Stimulated activated CD8-positive, alpha-beta memory T cell treated with anti-CD3 and anti-CD28 coated beads, Interleukin-7, amount 100 ng/mL, for 48 hours (primary cell): ENCODE measurements at regions not wholly inside any gene's neighbourhood (a gene's known extent, or its start where the extent isn't known, plus 50 kb on each side); places are given as distances from the start of the nearest gene placed in this dataset.

Experiments
- DNase-seq, 2 donors: peaks; one replicate each; pipeline ENCODE4 v3.0.0-alpha.2; 2020; ENCODE audit warnings: low read depth in 1 of 2; ENCODE audit errors: extremely low read depth in 1 of 2

DNA sequence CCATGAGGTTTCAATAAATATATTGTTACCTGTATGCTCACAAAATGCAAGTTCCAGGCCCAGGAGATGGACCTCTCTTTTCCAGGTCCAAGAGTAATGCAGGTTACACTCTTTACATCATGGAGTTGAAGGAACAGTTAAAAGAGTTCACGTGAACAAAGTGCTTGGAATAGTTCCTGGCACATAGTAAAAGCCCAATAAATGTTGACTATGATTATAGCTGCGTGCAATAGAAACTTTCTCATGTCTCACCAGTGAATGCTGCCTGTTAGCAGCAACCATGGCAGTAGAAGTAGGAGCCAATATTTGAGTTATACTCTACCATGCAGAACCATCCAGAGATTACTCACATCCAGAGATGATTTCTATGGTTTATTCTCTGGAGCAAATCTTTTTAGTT is 707.5 kb downstream of the DHX35 start:
- DNase-seq = no peak

DNA sequence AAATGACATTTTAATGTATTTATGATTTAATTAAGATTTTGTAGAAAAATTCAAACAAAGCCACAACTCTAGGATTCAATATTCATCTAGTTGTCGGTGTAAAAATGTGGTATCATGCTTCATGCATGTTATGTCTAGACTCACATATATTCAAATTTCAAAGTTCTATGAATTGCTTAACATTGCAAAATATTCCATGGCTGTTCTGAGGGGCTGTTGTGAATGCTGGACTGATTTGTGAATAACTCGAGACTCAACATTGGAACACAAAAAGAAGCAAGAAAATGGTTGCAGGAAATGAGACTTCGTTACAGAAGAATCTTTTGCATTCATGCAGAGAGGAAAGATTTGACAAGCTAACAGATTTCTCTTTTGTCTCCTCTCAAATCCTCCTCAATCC is 705.9 kb downstream of the DHX35 start:
- no peak for DNase-seq

DNA sequence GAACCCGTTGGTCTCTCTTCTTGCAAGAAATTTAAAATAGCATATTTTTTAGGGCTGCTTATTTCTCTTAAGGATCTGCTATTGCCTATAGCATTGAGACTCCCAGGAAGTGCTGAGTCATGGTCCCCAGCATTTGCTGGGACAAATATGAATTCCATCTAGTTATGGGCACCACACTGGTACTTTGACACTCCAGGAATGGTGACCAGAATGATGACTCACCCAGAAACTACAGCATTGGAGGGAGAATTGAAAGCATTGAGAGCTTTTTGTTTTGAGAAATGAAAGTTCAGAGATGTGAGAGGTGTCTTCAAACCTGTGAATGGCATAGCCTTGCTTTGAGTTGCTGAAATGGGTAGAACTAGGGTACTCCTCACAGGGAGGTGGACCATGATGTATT is 699.7 kb downstream of the DHX35 start:
- DNase-seq = no peak

DNA sequence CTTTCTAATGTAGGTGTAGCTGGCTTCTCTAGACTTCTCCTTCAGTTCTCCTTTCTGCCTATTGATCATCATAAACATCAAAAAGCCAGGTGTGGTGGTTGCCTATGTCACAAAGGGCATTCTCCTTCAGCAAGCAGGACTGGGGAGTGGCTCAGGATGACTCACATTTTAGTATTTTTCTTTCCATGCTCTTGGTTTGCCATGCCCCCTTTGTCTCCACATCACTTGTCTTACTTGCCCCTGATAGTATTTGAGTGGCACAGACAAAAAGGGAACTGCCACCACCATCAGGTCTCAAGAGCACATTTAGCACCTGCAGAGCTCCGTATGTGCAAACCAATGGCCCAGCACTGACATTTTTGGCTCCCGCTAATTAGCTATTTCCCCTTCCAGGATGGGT is 698.8 kb downstream of the DHX35 start:
- DNase-seq = no peak

DNA sequence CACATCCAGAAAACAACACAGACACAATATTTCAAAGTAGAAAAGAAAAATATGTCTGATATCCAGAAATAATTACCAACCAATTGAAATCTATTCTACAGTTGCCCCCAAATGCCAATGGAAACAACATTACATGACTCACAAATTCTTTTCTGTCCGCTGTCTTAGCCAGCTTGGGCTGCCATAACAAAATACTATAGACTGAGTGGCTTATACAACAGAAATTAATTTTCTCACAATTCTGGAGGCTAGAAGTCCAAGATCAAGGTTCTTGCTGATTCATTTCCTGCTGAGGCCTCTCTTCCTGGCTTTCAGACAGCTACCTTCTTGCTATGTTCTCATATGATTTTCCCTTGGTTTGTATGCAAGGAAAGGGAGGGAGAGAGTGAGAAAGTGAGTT is 698.1 kb downstream of the DHX35 start:
- no peak for DNase-seq

DNA sequence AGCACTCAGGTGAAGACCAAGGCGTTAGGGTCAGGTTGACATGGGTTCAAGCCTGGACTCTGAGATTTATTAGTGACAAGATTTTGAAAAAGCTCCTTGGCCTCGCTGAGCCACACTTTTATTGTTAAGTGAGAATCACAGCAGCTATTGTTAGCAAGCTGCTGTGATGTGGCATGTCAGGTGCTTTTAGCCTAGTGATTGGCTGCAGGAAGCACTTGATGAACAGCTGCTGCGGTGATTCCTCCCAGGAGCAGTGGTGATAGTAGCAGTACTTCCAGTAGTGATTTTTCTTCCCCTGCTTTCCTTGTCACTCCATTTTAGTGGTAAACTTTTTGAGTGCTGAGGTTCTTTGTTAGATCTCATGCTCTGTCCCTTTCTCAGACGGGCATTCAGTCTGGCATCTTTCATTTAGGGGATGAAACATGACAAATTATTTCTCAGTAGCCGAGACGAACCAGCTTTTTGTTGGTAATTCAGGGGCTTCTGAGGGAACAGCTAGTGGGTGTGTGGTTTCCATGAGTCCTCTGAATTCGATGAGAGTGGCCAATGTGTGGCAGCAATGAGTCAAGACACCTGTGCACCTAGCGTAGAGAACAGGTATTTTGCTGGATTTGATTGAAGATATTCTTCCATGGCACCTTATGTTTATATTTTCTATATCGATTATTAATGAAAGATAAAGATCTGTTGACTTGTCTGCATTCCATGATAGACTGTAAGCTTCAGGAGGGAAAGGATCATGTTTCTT is 696.7 kb downstream of the DHX35 start:
- DNase-seq = no peak

DNA sequence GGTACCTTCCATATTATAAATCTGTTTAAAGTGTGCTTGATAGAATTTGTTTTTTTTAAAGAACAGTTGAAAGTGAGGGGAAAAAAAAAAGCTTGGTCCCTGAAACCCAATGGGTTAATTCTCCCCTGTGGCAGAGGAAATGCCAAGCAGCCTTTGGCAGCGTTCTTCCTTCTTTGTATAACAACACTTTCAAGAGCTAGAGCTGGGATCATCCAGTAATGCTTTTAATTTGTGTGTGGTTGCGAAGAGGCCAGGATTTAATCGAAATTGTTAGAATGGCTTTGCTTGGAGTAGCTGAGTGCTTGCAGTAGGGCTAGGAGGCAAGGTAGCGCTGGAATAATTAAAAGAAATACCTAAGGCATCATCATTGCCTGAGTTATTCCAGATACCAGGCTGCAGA is 692.0 kb downstream of the DHX35 start:
- DNase-seq = no peak

DNA sequence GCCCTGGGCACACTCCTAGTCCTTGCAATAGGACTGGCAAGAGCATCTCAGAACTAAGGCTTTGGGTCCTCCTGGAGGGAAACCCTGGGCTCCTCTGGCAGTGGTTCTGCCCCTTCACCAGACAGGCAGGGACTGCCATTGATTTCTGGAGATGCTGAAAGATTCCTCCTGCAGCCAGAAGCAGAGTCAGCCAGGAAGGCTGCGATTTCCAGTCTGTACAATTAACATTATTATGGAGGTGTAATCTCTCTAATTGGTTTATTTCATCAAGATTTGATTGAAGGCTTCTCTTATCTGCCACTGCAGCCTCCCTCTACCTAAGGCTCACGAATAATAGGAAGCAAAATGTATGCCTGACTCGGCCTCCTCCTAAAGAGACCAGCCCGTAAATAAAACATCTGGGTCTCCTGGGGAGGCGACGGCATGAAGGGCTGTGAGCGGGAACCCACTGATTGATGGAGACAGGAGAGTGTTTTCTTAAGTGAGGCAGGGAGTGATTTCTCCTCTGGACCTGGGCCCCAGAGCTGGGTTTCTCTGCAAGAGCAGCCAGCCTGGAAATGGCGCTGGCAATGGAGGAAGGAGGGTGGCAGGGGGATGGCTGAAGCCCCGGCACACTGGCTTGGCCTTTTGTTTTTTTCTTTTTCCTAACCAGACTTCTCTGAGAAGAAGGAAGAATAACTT is 689.6 kb downstream of the DHX35 start:
- no peak for DNase-seq

DNA sequence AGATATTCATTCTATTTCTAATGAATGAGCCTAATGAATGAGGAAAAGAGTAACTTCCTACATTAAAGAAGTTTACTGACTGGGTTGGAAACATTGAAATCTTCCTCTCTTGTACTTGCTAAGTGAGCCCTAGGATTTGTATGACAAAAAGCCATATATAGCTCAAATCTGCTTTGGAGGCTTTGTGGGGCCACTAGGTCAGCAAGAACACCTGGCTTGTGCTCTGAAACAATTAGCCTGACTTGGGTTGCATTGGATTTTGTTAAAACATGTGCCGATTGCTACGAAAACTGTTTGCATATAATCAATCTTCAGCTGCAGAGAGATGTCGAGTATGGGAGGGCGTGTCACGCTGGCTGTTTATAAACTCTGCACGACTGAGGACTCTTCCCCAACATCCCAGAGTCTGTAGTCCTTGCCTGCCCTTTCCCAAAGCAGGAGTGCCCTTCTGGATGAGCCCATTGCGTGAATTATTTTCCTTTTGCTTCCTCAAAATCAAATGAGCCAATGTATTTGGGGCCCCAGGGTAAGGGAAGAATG is 684.8 kb downstream of the DHX35 start:
- no peak for DNase-seq

DNA sequence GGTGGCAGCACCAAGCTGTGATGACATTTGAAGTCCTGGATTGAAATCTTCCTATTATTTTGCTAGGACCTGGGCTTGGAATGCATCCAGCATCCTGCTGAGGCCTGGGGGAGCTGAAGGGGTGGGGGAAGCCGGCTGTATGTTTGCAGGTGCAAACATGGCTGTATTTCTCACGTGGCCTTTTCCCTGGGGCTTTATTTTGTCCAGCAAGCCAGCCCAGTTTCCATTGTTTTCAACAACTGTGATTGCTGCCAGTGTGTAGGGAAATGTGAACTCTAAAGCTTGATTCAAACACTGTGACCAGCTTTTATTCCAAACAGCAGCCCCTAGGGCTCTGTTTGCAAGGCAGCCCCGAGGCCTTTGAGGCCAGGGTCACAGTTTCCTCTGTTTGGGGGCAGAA is 683.0 kb downstream of the DHX35 start:
- DNase-seq = no peak

DNA sequence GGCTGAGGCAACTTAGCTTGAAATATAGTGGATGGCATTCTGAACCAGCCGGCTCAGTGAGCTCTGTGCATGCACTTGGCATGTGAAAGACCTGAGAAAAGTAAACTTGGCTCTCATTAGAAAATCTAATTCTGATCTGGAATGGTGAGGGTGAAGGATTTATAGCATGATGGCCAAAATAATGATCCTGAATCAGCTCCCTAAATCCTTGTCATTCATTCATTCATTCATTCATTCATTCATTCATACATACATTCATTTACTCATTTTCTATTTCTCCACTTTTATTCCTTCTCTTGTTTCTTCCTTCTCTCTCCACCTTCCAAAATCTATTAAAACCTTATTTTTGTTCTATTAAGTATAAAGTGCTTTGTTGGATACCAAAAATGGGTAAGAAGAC is 681.1 kb downstream of the DHX35 start:
- no peak for DNase-seq

DNA sequence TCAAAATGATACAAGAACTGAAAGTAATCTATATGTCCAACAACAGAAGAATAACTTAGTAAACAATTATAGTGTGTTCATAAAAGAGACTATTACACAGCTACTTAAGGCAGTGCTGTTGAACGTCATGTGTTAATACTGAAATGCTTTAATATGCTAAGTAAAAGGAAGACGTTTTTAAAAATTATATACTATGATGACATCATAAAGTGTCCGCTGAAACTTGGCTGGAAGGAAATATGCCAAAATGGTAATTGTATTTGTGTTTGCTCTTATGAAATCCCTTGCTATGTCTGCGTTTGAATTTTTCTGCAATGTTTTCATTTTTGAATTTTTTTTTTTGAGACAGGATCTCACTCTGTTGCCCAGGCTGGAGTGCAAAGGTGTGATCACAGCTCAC is 679.3 kb downstream of the DHX35 start:
- DNase-seq = no peak

DNA sequence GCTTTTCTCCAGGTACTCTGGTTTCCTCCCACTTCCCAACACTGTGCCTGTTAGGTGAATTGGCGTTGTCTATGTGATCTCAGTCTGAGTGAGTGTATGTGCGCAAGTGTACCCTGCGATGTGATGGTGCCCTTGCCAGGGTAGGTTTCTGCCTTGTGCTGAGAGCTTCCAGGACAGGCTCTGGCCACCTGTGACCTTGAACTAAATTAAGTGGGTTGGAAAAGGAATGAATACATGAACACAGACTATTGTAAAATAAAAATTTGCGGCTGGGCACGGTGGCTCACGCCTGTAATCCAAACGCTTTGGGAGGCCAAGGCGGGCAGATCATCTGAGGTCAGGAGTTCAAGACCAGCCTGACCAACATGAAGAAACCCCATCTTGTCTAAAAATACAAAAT is 678.0 kb downstream of the DHX35 start:
- no peak for DNase-seq

DNA sequence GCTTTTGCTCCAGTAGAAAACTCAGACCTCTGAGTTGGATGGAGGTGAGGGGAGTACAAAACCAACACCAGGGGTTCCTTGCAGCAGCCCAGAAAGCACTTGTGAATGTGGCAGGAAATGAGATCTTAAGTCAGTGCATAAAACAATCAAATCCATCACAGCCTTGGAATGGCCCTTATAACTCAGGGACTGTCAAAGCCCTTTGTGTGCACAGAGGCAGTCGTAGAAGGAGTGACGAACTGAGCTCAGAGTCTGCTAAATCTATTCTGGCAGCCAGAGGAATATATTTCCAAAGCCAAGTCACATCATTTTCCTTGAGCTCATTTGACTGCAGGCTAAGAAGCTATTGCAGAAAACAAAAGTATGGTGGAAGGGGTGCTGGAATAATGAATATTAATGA is 676.6 kb downstream of the DHX35 start:
- DNase-seq = no peak

DNA sequence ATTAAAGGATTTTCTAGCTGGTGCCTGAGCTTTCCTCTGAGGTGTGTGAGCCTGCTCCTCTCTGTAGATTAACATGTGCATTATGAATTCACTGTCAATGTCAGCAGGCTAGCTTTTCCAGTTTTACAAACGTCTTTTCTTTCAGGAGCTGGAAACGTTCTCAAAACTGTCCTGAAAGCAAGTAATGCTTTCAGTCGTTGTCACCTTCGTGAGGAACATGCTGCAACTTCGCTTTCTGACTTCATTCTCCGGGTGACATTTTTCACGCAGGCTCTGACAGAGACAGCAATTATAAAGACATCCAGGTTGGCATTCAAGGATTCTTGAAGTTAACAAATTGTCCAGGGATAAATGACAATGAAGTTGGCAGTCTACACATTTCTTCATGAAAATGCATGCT is 671.5 kb downstream of the DHX35 start:
- no peak for DNase-seq

DNA sequence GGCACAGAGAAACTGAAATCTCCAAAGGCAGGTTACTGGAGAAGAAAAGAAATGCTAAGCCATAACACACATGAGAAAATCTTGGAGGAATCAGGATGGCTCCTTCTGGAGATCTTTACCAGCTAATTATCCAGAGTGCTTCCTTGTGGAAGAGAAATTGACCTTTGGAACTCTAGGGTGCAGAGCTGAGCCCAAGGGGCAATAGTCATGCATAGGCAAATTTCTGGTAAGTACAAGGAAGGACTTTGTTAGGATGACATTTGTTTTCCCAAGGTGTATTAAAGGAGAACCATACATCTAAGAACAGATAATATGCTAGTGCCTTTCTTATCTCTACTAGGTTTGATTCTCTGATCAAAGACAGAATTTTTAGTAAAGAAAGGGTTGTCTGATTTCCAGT is 670.6 kb downstream of the DHX35 start:
- DNase-seq = no peak

DNA sequence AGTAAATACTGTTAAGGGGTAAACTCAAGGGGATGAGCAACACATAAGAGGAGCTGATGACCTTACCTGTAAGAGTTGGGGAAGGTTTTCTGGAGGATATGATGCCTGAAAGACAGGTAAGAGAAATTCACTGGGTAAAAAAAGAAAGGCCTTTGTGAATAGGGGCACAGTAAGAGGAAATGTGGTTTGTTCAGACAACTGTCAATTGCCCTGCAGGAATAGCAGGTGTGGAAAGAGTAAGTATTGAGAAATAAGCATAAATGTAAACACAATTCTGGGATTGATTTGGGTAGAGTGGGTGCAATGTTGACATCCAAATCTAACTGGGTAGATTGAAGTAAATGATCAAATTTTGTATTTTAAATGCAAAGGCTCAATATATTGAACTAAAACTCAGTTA is 670.0 kb downstream of the DHX35 start:
- DNase-seq = no peak

DNA sequence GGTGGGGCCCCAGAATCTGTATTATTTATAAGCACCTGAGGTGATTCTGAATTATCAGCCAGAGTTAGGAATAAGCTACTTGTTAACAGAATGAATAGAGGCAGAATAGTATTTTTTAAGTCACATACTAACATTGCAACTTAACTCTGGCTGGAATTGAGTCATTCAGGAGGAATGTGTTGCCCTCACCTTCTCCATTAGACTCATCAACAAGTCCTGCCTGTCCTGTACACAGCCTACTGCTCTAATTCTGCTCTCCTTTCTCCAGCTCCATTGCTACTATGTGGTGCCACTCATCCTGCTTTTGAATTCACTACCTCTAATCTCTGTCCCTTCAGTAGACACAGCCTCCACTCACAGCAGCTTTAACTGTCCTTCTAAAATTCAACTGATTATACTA is 669.4 kb downstream of the DHX35 start:
- no peak for DNase-seq

DNA sequence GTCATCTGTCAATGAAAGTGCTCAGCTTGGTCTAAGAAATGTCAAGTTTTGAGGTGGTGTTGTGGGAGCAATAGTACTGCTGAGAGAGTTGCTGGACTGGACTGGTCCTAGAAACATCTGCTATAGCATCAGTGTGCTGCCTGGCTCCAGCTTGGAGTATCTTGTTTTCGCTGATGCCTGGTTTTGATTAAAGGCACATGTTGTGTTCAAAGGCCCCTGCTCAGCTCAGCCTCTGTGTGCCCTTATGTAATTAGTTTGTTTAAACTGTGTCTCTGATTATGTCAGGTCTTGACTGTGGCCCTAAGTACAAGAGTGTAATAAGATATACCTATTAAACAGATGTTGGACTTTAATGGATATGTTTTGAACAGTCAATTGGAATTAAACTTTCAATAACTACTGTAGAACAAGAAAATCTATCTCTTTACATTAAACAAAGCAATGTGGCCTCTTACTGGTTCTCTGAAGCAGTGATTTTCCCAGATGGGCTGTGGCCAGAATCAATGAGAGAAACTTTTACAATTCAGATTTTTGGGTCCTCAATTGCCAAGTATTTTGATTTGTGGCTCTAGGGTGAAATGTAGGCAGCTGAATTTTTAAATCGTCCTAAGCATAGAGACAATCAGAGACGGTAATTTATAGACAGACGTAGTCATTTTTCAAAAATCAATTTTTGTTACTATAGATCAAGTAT is 668.2 kb downstream of the DHX35 start:
- DNase-seq = no peak

DNA sequence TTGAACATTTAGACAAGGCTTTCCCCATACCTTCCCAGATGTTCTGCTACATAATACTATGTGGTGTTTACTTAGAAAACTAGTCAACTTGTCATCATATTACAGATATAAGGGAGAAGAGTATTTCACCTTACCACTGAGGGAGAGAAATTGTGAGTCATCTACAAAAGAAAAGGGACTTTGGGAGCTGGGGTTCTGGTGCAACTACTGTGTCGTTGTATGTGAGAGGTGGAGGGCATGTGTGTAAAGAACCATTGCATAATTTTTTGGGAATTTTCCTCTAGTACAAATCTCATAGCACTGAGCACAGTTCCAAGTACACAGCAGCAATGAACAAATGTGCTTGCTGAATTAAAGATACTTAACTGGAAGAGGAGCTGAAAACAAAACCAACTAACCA is 665.6 kb downstream of the DHX35 start:
- no peak for DNase-seq

DNA sequence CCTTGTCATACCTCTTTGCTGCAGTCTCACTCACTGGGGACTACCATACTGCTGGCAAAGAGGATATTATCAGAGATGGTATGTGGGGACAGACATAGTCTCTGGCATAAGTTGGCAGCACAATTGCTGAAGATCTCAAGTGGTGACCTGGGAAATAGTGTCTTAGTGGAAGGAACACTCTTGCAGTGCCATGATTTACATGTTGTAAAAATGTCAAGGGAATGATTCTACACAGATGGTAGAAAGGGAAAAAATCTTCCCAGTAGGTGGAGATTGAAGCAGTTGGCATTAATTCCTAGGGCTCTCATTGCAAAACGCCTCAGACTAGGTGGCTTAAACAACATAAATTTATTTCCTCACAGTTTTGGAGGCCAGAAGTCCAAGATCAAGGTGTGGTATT is 662.2 kb downstream of the DHX35 start:
- DNase-seq = no peak
